CD4-positive, alpha-beta T cell treated with Interleukin-4 for 1 hour (primary cell): ENCODE measurements at regions not wholly inside any gene's neighbourhood (a gene's known extent, or its start where the extent isn't known, plus 50 kb on each side); places are given as distances from the start of the nearest gene placed in this dataset.

ENCODE experiments used
- DNase-seq, 2 donors: peaks; one replicate each; pipeline ENCODE4 v3.0.0-alpha.2; 2020 to 2022

GRCh38 chr3:13208706-13209633 lies 135.7 kb upstream of the IQSEC1 start:
- DNase-seq, result no peak

GRCh38 chr3:13207975-13208705 lies 134.9 kb upstream of the IQSEC1 start:
- DNase-seq, result no peak

- no peak for DNase-seq
These were observed 134.3 kb upstream of the IQSEC1 start for GRCh38 chr3:13207578-13207922.

GRCh38 chr3:13206799-13207577 lies 133.8 kb upstream of the IQSEC1 start:
- DNase-seq, result no peak

- no peak for DNase-seq
These were observed 132.4 kb upstream of the IQSEC1 start for GRCh38 chr3:13205567-13206143.

- DNase-seq, result no peak
These were observed 130.9 kb upstream of the IQSEC1 start for GRCh38 chr3:13204177-13204581.

GRCh38 chr3:13203398-13204176 lies 130.4 kb upstream of the IQSEC1 start:
- no peak for DNase-seq

GRCh38 chr3:13202744-13203397 lies 129.6 kb upstream of the IQSEC1 start:
- DNase-seq, result no peak

- DNase-seq, result no peak
These were observed 128.6 kb upstream of the IQSEC1 start for GRCh38 chr3:13201851-13202250.

GRCh38 chr3:13200946-13201345 lies 127.7 kb upstream of the IQSEC1 start:
- no peak for DNase-seq

- no peak for DNase-seq
These were observed 127.2 kb upstream of the IQSEC1 start for GRCh38 chr3:13200465-13200864.

- no peak for DNase-seq
These were observed 126.7 kb upstream of the IQSEC1 start for GRCh38 chr3:13199899-13200451.

- no peak for DNase-seq
These were observed 126.0 kb upstream of the IQSEC1 start for GRCh38 chr3:13199006-13199776.

- no peak for DNase-seq
These were observed 125.1 kb upstream of the IQSEC1 start for GRCh38 chr3:13198264-13198879.

GRCh38 chr3:13197795-13198194 lies 124.6 kb upstream of the IQSEC1 start:
- no peak for DNase-seq

GRCh38 chr3:13197281-13197680 lies 124.1 kb upstream of the IQSEC1 start:
- no peak for DNase-seq

- DNase-seq, result no peak
These were observed 122.1 kb upstream of the IQSEC1 start for GRCh38 chr3:13195374-13195773.

GRCh38 chr3:13194285-13195209 lies 121.3 kb upstream of the IQSEC1 start:
- no peak for DNase-seq
